HG02798 (cell line): ENCODE measurements at regions not wholly inside any gene's neighbourhood (a gene's known extent, or its start where the extent isn't known, plus 50 kb on each side); places are given as distances from the start of the nearest gene placed in this dataset.
"Not testable (repeated sequence)": the region's sequence is repeated elsewhere in the genome, so short reads cannot be mapped to it uniquely, and the experiment has no call there.

Experiments used
- ATAC-seq: cut with Tn5 transposase; IDR thresholded peaks from one replicate; pipeline ENCODE4 v1.9.1; 2021; ENCODE audit warnings: mild to moderate bottlenecking; ENCODE audit not compliant: unreplicated experiment, poor library complexity

GRCh38 chr6:11851387-11851786 lies 72.8 kb upstream of the ADTRP start:
- peak; percentile 32 for ATAC-seq

- no peak for ATAC-seq
Measured at GRCh38 chr6:11848852-11849731, 70.5 kb upstream of the ADTRP start.

GRCh38 chr6:11848346-11848651 lies 69.7 kb upstream of the ADTRP start:
- no peak for ATAC-seq

GRCh38 chr6:11847515-11848345 lies 69.1 kb upstream of the ADTRP start:
- ATAC-seq, result no peak

- ATAC-seq, result not testable (repeated sequence)
Measured at GRCh38 chr6:11847068-11847467, 68.5 kb upstream of the ADTRP start.

- no peak for ATAC-seq
Measured at GRCh38 chr6:11845664-11846577, 67.3 kb upstream of the ADTRP start.

GRCh38 chr6:11842795-11843194 lies 64.2 kb upstream of the ADTRP start:
- ATAC-seq, result not testable (repeated sequence)

- no peak for ATAC-seq
Measured at GRCh38 chr6:11835065-11835464, 56.5 kb upstream of the ADTRP start.

GRCh38 chr6:11833626-11834592 lies 55.3 kb upstream of the ADTRP start:
- ATAC-seq, result peak; percentile 71

- ATAC-seq, result no peak
Measured at GRCh38 chr6:11831653-11832052, 53.0 kb upstream of the ADTRP start.

GRCh38 chr6:11830520-11830919 lies 51.9 kb upstream of the ADTRP start:
- no peak for ATAC-seq

GRCh38 chr6:11830105-11830504 lies 51.5 kb upstream of the ADTRP start:
- no peak for ATAC-seq

GRCh38 chr6:11828262-11828870 lies 49.8 kb upstream of the ADTRP start:
- no peak for ATAC-seq
